GDM1 (cell line): ENCODE measurements at regions not wholly inside any gene's neighbourhood (a gene's known extent, or its start where the extent isn't known, plus 50 kb on each side); places are given as distances from the start of the nearest gene placed in this dataset.

Source experiments
- DNase-seq: peaks from one replicate; lab custom pipeline; 2025; lab: John Stamatoyannopoulos, UW

GRCh38 chr5:2170761-2171160, 288.0 kb upstream of the IRX4 start:
- DNase-seq: no peak

GRCh38 chr5:2169850-2170760, 287.4 kb upstream of the IRX4 start:
- DNase-seq: no peak

GRCh38 chr5:2169430-2169808, 286.7 kb upstream of the IRX4 start:
- no peak for DNase-seq

GRCh38 chr5:2168601-2169429, 286.1 kb upstream of the IRX4 start:
- no peak for DNase-seq

- DNase-seq: no peak
Measured at GRCh38 chr5:2167671-2168070, 284.9 kb upstream of the IRX4 start.

- DNase-seq: no peak
Measured at GRCh38 chr5:2166979-2167377, 284.3 kb upstream of the IRX4 start.

- no peak for DNase-seq
Measured at GRCh38 chr5:2166306-2166978, 283.7 kb upstream of the IRX4 start.

GRCh38 chr5:2165615-2166305, 283.0 kb upstream of the IRX4 start:
- no peak for DNase-seq

- no peak for DNase-seq
Measured at GRCh38 chr5:2165203-2165602, 282.5 kb upstream of the IRX4 start.

- no peak for DNase-seq
Measured at GRCh38 chr5:2164586-2164985, 281.9 kb upstream of the IRX4 start.

- no peak for DNase-seq
Measured at GRCh38 chr5:2163940-2164490, 281.3 kb upstream of the IRX4 start.

- DNase-seq: no peak
Measured at GRCh38 chr5:2163060-2163856, 280.5 kb upstream of the IRX4 start.

- DNase-seq: no peak
Measured at GRCh38 chr5:2160811-2161210, 278.1 kb upstream of the IRX4 start.

GRCh38 chr5:2158767-2159166, 276.0 kb upstream of the IRX4 start:
- no peak for DNase-seq

- DNase-seq: no peak
Measured at GRCh38 chr5:2158109-2158508, 275.4 kb upstream of the IRX4 start.

GRCh38 chr5:2157372-2157771, 274.6 kb upstream of the IRX4 start:
- no peak for DNase-seq

GRCh38 chr5:2156358-2157059, 273.8 kb upstream of the IRX4 start:
- DNase-seq: no peak

GRCh38 chr5:2155556-2155955, 272.8 kb upstream of the IRX4 start:
- DNase-seq: no peak

- DNase-seq: no peak
Measured at GRCh38 chr5:2153802-2154201, 271.1 kb upstream of the IRX4 start.

GRCh38 chr5:2153350-2153749, 270.6 kb upstream of the IRX4 start:
- DNase-seq: no peak
